Activated CD4-positive, CD25-positive, alpha-beta regulatory T cell treated with anti-CD3 and anti-CD28 coated beads, Interleukin-2, amount 50 U/mL, for 72 hours (primary cell): ENCODE measurements at regions not wholly inside any gene's neighbourhood (a gene's known extent, or its start where the extent isn't known, plus 50 kb on each side); places are given as distances from the start of the nearest gene placed in this dataset.

Experiments used
- DNase-seq: peaks from one replicate; pipeline ENCODE4 v3.0.0; 2021

GRCh38 chr2:133774654-133775015 is 206.4 kb upstream of the NCKAP5 start:
- DNase-seq = no peak

GRCh38 chr2:133776936-133777573 is 208.8 kb upstream of the NCKAP5 start:
- DNase-seq = no peak

GRCh38 chr2:133777574-133777960 is 209.3 kb upstream of the NCKAP5 start:
- DNase-seq = no peak

GRCh38 chr2:133780099-133780996 is 212.1 kb upstream of the NCKAP5 start:
- no peak for DNase-seq

- no peak for DNase-seq
Measured at GRCh38 chr2:133780997-133781513, 212.8 kb upstream of the NCKAP5 start.

- no peak for DNase-seq
Measured at GRCh38 chr2:133787207-133787606, 218.9 kb upstream of the NCKAP5 start.

GRCh38 chr2:133787651-133788050 is 219.4 kb upstream of the NCKAP5 start:
- DNase-seq = no peak

- no peak for DNase-seq
Measured at GRCh38 chr2:133788386-133788785, 220.1 kb upstream of the NCKAP5 start.

- no peak for DNase-seq
Measured at GRCh38 chr2:133789743-133790142, 221.5 kb upstream of the NCKAP5 start.

- no peak for DNase-seq
Measured at GRCh38 chr2:133790711-133791110, 222.4 kb upstream of the NCKAP5 start.

- no peak for DNase-seq
Measured at GRCh38 chr2:133791191-133791590, 222.9 kb upstream of the NCKAP5 start.

- no peak for DNase-seq
Measured at GRCh38 chr2:133792223-133792622, 224.0 kb upstream of the NCKAP5 start.

GRCh38 chr2:133794114-133794513 is 225.9 kb upstream of the NCKAP5 start:
- DNase-seq = no peak

- no peak for DNase-seq
Measured at GRCh38 chr2:133801946-133802345, 233.7 kb upstream of the NCKAP5 start.

- no peak for DNase-seq
Measured at GRCh38 chr2:133802409-133803039, 234.3 kb upstream of the NCKAP5 start.

GRCh38 chr2:133806564-133806963 is 238.3 kb upstream of the NCKAP5 start:
- DNase-seq = no peak

- DNase-seq = no peak
Measured at GRCh38 chr2:133809485-133809884, 241.2 kb upstream of the NCKAP5 start.

GRCh38 chr2:133810559-133810958 is 242.3 kb upstream of the NCKAP5 start:
- no peak for DNase-seq

GRCh38 chr2:133811409-133812125 is 243.3 kb upstream of the NCKAP5 start:
- no peak for DNase-seq

- no peak for DNase-seq
Measured at GRCh38 chr2:133812826-133813617, 244.8 kb upstream of the NCKAP5 start.

- no peak for DNase-seq
Measured at GRCh38 chr2:133814890-133815289, 246.6 kb upstream of the NCKAP5 start.

- no peak for DNase-seq
Measured at GRCh38 chr2:133816037-133816436, 247.8 kb upstream of the NCKAP5 start.
